PFSK-1 (cell line): ENCODE measurements at regions not wholly inside any gene's neighbourhood (a gene's known extent, or its start where the extent isn't known, plus 50 kb on each side); places are given as distances from the start of the nearest gene placed in this dataset.

Experiments used
- FOXP2 ChIP-seq: optimal IDR thresholded peaks from 2 replicates; pipeline ENCODE3; 2011; ENCODE audit warnings: borderline replicate concordance, control low read depth, inconsistent platforms; ENCODE audit not compliant: insufficient read depth; ENCODE audit errors: extremely low read length, extremely low read depth
- POLR2AphosphoS5 ChIP-seq: IDR thresholded peaks from 2 replicates; pipeline ENCODE4 v1.6.1; 2012; ENCODE audit warnings: low read depth, mild to moderate bottlenecking, control low read depth, low read length, moderate library complexity
- SIN3A ChIP-seq: IDR thresholded peaks from 2 replicates; pipeline ENCODE4 v1.6.1; 2012; ENCODE audit warnings: mild to moderate bottlenecking, low read length, moderate library complexity, borderline replicate concordance; ENCODE audit not compliant: insufficient read depth
- TAF1 ChIP-seq: IDR thresholded peaks from 2 replicates; pipeline ENCODE4 v1.6.1; 2012; ENCODE audit warnings: low read length, control low read depth, borderline replicate concordance; ENCODE audit not compliant: insufficient read depth
- TF ChIP-seq, protein P1 (sequence below), 2 experiments: IDR thresholded peaks; 2 replicates each; pipeline versions ENCODE4 v1.6.1 to v1.8.0; 2011 to 2012; ENCODE audit warnings: low read depth in 2 of 2, low read length in 2 of 2, control low read depth in 1 of 2, inconsistent platforms in 1 of 2, mild to moderate bottlenecking in 1 of 2, moderate library complexity in 1 of 2; ENCODE audit not compliant: insufficient read depth in 1 of 2

DNA sequence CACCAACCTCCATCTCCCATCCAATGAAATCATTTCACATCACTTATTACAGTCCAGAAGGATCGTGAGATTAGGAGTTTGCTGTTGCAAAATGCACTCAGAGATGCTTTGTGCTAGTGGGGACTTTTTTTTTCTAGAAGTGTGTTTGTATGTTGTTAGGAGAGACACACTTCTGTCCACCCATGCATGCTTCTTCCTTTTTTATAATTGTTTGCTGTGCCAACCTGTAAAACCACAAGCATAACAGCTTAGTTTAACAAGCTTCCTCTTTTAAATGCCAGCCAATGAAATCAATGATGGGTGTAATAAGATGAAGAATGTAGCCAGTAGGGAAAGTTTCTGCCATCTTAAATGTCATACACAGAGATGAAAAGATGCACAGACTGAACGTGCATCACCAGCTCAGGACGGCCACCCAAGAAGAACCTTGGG is 305.6 kb upstream of the STT3B start:
- no peak for TF ChIP-seq TAF1
- no peak for TF ChIP-seq POLR2AphosphoS5
- TF ChIP-seq, protein P1, sequence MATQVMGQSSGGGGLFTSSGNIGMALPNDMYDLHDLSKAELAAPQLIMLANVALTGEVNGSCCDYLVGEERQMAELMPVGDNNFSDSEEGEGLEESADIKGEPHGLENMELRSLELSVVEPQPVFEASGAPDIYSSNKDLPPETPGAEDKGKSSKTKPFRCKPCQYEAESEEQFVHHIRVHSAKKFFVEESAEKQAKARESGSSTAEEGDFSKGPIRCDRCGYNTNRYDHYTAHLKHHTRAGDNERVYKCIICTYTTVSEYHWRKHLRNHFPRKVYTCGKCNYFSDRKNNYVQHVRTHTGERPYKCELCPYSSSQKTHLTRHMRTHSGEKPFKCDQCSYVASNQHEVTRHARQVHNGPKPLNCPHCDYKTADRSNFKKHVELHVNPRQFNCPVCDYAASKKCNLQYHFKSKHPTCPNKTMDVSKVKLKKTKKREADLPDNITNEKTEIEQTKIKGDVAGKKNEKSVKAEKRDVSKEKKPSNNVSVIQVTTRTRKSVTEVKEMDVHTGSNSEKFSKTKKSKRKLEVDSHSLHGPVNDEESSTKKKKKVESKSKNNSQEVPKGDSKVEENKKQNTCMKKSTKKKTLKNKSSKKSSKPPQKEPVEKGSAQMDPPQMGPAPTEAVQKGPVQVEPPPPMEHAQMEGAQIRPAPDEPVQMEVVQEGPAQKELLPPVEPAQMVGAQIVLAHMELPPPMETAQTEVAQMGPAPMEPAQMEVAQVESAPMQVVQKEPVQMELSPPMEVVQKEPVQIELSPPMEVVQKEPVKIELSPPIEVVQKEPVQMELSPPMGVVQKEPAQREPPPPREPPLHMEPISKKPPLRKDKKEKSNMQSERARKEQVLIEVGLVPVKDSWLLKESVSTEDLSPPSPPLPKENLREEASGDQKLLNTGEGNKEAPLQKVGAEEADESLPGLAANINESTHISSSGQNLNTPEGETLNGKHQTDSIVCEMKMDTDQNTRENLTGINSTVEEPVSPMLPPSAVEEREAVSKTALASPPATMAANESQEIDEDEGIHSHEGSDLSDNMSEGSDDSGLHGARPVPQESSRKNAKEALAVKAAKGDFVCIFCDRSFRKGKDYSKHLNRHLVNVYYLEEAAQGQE (IDR thresholded peaks at IDR 0.05; ENCODE audit: insufficient read depth in 1 of 2, low read depth in 2 of 2, low read length in 2 of 2): no peak
- no peak for TF ChIP-seq SIN3A
- TF ChIP-seq FOXP2: no peak
